NCI-H2227 (cell line): ENCODE measurements at regions not wholly inside any gene's neighbourhood (a gene's known extent, or its start where the extent isn't known, plus 50 kb on each side); places are given as distances from the start of the nearest gene placed in this dataset.
"Not testable (repeated sequence)": the region's sequence is repeated elsewhere in the genome, so short reads cannot be mapped to it uniquely, and the experiment has no call there.

Experiments
- DNase-seq: peaks from one replicate; lab custom pipeline; 2025; ENCODE audit not compliant: unreplicated experiment; lab: John Stamatoyannopoulos, UW

DNA sequence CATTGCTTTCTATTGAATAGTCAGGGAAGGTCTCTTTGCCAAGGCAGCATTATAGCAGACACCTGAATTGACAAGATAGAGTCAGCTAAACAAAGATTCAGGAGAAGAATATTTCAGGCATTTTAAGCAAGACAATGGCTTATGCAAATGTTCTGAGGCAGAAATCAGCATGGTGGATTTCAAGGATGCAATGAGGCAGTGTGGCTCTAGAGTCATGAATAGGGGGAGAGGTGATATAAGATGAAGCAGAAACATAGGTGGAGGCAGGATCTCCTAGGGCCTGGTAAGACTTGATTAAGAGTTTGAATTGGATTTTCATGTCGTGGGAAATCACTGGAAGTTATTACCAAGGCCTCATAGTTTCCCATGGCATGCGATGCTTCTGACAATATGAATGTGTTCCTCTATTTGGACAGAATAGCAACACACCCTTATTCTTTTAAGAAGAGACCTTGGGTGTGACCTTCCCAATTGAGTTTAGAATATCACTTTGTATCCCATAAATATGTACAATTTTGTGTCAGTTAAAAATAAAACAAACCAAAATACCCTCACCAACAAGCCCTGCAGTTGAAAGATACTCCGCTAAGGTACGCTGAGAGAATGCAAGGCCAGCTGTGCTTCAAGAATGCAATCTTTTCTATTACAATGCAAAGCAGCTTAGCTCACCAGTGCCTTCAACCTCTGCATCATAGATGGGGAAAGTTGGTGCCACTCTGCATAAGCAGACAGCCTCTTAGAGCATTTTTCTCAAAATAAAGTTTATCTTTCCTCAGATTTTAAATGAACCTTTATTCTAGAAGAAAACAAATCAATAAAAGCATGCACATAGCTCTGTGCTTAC is 139.6 kb upstream of the SALL1 start:
- DNase-seq, result no peak

DNA sequence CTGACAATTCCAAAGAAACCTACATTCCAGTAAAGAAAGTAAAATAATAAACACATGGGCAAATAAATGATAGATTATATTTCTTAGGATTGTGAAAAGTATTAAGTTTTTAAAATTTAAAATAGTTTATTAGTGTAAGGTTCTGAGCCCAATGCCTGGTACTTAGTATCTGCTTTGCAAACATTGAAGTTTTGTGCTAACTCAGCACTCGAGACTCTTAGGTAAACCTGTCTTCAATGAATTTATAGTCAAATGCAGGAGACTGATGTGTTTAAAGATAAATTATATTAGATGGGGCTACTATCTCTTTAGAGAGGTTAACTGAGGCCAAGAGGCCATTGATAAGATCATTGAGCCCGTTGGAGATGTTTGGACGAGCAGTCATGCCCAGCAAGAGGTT is 138.3 kb upstream of the SALL1 start:
- no peak for DNase-seq

DNA sequence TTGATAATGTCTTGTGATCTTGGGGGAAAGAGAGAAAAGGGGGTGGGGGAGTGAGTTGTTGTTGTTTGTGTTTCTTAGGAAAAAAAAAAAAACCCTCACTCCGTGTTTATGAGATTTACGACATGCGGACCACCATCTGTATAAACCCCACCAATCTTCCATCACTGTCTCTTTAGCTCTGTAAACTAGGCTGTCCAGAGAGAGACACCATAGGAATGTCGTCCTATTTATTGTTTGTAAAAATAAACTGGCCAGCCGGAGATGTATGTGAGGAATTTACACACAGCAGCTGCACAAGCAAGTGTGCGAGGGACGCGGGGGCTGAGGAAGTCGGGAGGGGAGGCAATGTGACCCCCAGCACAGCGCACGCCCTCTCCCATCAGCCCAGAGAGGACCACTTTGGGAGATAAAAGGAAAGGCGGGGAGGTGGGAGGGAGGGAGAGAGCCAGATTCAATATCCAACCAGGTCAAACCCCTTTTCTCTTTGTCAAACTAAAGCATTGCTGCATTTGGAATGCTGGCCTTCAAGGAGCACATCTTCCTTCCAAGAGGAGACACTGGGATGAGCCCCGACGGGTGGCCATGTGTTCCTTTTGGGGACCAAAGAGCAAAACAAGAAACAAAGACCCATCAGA is 136.2 kb upstream of the SALL1 start:
- DNase-seq, result no peak

DNA sequence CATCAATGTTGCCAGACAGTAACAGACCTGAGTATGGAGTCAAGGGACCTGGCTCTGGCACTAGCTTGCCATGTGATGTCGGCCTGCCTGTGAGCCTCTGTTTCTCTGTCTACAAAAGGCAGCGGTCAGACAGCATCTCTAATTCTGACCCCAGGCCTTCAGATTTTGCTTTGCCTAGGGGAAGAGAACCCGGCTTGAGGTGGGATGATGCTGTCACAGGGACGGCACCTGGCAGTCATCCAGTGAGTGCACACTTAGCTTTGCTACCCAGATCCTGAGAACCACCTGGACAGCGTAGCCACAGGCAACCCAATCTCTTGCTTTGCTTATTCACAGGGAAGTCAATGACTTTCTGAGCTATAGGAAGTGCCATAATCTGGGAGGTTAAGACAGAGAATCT is 135.2 kb upstream of the SALL1 start:
- DNase-seq, result no peak

DNA sequence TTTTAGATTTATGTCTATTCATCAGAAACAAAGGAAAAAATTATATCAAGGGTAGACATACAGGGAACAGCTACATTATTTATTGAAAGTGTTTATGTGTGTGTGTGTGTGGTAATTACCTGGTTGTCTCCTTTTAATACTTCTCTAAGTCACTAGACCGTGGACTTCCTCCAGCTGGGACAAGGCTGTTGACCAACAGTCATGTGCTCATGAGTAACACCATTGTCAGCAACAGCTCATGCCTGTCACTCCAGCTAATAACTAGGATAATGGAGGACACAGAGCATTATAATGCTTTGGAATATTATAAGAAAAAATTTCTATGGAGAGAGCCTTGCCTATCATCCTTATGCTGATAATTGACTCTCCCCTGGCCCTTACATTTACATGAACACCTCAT is 125.3 kb upstream of the SALL1 start:
- no peak for DNase-seq

DNA sequence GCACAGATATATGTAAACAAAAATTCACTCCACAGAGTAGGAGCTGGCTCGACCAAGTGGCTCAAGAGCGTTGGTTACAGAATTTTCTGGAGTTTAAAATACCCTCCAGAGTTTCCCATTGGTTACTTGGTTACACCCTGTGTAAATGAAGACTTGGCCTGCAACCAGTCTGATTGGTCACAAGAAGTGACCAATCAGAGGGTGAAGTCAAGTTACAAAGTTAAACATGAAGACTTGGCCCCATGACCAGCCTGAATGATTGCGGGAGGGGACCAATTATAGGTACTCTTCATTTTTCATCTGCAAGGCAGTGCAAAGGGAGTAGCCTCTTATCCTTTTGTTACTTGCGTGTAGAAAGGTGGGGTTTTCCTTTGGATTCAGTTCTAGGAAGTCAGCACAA is 121.3 kb upstream of the SALL1 start:
- no peak for DNase-seq

DNA sequence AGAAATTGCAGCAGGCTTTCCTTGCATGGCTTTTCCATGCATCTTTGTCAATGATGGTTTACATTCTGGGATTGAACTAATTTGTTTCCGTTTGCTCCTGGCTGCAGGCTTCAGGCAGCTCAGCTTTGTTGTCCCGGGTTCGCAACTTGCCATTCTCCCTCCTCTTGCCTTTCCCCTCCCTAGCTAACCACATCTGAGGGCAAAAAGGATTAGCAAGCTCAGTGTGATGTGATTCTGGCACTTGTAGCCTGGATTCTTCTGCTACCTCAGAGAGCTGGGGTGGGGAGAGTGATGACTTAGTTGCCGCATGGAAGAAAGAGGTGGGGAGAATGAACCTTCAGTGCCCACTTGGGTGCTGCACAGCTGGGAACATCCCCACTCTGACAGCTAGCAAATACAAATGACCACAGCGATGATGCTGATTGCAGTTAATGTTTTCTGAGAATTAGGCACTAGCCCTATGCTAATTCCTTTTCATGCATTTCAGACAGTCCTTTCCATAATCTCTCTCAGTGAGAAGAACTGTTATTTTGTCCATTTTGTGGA is 120.2 kb upstream of the SALL1 start:
- no peak for DNase-seq

DNA sequence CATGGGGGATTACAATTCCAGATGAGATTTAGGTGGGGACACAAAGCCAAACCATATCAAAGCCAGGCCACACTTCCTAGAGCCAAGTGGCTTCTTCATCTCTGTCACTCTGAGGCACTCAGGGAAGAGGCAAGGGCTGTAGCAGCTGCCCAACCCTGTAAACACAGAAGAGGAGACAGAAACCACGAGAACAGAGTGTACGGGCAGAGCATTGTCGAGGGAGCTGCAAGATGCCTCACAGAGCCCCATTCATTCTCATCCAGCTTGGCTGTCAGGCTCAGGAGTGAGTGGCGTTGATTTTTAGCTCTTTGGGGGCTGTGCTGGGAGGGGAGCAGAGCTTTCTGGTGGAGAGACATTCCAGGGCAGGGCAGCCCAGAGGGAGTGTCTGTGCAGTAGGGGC is 117.2 kb upstream of the SALL1 start:
- no peak for DNase-seq

DNA sequence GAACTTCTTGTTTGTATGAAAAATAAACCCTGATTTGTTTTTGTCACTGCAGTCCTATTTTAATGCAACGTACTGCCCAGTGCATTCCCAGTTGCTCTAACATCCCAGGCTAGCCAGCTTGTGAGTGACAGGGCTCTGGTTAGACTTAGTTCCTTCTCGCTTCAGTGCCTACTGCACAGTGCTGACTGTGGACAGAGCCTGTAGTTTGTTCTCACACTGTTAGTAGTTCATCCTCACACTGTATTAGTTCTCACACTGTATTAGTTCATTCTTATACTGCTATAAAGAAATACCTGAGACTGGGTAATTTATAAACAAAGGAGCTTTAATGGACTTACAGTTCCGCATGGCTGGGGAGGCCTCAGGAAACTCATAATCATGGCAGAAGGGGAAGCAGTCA is 116.6 kb upstream of the SALL1 start:
- no peak for DNase-seq

DNA sequence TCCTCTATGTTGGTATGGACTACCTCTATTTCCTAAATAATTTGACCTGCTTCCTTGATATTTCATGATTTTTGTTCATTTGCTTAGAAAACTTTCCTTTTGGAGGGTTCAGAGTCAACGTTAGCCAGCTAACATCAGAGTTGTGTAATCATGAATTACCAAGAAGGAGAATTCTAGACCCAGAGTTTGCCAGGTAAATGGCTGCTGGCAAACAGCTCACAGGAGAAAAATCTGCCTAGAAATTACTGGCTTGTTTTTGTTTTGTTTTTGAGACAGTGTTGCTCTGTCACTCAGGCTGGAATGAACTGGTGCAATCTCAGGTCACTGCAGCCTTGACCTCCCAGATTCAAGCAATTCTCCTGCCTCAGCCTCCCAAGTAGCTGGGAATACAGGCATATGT is 111.4 kb upstream of the SALL1 start:
- DNase-seq, result no peak

DNA sequence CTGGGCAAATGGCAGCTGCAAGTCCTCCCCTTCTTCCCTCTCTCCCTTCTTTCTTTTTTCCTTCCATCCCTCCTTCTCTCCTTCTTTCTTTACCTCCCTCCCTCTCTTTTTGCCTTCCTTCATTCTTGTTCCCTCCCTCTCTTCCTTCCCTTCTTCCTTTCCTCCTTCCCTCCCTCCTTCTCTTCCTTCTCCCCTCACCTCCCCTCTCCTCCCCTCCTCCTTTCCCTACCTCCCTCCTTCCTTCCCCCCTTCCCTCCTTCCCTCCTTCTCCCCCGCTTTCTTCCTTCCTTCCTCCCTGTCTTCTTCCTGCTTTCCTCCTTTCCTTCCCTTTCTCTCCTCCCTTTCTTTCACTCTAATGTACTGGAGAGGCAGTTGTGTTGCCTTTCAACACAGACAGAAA is 110.8 kb upstream of the SALL1 start:
- DNase-seq, result no peak

DNA sequence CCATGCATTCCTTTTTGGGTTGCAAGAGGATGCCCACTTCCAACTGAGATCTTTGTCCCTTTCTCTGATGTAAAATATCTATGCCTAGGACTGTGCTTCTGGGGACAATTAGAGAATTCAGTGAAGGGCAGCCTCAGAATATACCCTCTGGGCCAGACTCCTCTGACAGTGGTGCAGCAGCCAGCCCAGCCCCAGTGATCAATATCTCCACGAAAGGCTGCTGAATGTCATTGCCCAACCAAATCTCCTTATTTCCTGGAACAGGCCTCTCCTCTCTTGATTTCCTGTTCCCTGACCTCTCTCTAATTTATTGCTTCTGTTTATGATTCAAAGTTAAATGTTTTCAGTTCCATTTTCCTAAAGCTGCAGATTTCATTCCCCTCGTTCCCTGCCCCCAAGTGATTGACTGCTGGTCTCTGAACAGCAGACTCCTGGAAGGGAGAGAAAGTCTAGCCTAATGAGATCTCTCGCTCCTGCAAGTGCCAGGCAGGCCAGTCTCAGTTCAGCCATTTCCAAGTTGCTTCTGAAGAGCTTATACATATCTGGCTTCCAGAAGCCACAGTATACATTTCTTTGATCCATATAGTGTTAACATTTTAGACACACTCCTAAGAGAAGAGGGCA is 104.4 kb upstream of the SALL1 start:
- DNase-seq, result no peak

DNA sequence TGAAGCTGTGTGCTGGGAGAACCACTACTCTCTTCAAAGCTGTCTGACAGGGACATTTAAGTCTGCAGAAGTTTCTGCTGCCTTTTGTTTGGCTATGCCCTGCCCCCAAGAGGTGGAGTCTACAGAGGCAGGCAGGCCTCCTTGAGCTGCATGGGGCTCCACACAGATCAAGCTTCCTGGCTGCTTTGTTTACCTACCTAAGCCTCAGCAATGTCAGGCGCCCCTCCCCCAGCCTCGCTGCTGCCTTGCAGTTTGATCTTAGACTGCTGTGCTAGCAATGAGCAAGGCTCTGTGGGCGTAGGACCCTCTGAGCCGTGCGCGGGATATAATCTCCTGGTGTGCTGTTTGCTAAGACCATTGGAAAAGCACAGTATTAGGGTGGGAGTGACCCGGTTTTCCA is 103.3 kb upstream of the SALL1 start:
- not testable (repeated sequence) for DNase-seq

DNA sequence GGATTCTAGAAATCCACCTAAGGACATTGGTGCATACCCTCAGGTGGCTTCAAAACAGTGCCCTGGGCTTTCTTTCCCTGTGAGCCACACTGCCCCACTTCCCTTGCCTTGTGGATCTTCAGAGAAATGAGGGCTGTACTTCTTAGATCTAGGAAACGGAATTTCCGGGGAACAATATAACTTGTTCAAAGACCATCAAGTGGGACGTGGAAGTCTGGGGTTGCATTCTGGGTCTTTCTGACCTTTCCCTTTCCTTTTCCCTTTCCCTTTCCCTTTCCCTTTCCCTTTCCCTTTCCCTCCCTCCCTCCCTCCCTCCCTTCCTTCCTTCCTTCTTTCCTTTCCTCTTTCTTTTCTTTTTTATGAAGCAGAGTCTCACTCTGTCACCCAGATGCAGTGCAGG is 97.1 kb upstream of the SALL1 start:
- no peak for DNase-seq

DNA sequence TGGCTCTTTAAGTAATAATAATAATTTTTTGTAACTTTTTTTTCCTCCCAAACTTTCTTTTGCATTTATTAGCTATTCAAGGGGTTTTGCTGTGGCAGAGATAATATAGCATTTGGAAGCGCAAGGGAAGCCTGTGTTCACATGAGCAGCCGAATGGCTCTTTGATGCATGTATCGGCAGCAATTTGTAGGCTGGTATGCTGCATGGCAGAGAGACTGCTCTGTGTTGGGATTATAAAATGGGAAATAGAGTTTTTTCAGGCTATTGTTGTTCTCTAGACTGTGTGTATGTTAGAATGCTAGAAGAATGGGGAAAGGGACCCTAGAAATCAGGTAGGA is 94.6 kb upstream of the SALL1 start:
- DNase-seq, result no peak

DNA sequence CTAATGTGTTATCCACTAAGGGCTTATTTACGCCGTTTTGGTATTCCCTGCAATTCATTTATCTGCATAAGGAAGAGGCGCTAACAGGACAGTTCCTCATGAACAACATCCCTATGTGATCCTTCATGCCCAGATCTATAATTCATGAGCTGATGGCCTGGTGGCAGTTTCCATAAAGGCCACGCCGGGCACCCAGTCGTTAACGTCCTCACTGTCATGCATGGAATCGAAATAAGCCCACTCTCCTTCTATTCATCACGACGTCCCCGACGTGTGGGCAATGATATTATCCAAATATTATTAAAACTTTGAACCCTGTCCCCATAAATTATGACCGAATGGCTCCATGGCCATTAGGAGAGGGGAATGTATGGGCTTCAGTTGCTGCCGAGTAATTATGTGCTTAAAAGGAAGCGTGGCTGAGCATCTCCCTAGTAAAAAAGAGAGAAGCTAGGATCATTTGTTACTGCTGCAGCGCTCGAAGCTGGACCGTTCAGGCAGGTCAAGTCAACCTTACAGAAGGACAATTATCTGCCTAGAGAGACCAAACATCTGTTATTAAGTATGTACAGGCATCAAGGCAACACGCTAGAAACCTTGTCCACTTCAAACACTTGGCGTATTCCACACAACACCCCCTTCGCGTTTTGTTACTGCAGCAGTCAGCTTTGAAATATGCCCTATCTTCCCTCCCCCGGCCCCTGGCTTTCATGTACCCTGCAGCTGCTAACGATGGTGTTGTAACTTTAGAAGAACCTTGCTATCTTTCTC is 94.0 kb upstream of the SALL1 start:
- DNase-seq, result peak; percentile 63

DNA sequence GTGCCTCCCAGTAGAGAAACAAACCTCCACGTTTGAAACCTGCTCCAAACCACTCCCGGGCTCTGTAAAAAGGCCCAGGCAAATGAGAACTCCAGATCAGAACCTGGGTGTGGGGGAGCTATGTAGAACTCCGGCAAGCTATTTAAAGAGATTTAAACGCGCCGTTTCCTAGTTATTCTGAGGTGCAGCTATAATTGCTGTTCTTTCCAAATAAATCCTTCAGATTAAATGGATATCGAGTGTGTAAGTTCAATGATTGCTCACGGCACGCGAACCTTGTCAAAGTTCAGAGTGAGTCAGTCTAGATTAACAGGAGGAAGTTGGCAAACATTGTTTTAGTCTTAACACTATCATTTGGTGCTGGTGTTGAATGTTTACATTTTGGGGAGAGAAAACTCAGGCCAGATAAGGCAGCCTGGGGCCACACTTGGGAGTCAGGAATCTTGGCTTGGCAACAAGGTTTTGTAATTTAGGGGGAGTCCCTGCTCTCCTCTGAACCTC is 92.9 kb upstream of the SALL1 start:
- no peak for DNase-seq

DNA sequence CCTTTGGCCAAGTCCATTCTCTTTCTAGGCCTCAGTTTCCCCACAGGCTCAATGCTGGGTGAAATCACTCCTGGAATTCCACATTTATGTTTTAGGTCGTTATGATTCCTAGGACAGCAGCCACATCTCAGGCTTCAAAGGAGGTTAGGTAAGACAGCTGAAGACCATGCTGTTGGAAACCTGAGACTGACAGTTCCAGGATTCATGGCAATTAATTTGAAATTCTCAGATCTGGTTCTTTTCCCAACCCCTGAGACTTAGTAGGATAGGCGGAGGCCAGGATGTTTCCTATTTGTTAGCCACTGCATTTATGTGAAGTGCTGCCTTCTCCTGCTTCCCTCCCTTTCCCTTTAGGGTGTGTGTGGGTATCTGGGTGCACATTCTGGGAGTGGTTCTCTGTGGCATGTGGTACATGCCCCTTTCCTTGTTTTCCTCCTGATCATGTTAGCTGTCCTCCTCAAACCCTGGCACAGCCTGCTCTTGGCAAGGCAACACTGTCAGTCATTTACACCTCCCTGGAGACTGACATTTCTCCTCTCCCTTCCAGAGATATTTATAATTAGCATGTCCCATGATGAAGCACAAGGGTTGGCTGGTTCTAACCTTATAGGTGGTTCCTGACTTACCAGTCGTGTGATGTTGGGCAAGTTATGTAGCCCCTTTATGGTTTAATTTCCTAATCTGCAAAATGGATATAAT is 91.4 kb upstream of the SALL1 start:
- DNase-seq, result no peak

DNA sequence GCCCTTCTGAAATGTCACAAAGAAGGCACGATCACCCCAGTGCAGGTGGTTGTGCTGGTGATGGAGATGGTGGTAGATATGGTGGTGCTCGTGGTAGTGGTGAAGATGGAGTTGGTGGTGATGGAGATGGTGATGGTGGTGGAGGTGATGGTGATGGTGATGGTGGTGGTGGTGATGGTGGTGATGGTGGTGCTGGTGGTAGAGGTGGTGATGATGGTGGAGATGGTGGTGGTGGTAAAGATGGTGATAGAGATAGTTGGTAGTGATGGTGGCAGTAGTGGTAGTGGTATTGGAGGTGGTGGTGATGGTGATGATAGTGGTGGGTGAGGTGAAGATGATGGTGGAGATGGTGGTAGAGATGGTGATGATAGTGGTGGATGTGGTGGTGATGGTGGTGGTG is 88.1 kb upstream of the SALL1 start:
- DNase-seq, result no peak

DNA sequence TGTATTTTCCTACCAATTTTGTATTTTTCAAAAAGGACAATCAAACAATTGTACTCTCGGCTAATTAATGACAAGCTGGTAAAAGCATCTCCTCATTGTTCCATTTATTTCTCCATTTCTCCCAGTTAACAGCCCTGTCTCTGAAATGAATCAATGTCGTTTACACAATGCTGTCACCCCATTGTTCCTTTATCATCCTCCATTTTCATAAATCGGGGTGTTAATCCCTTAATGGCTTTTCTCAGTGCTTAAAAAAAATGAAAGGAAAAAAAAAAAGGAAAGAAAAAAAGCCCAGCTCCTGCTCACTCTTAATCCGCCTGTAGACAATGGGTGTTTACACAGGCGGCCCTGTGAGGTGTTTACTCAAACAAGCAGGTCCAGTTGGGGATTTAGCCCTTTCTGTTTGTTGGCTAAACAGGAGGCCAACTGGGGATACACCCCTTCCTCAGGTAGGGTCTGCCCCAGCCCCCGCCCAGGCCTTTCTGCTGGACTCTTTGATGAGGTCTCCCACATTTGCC is 86.8 kb upstream of the SALL1 start:
- no peak for DNase-seq
